OCI-M2 (cell line): ENCODE measurements at regions not wholly inside any gene's neighbourhood (a gene's known extent, or its start where the extent isn't known, plus 50 kb on each side); places are given as distances from the start of the nearest gene placed in this dataset.
A peak's percentile ranks its signal among the peaks of the same experiment; 100 is the strongest.
"Not testable (repeated sequence)": the region's sequence is repeated elsewhere in the genome, so short reads cannot be mapped to it uniquely, and the experiment has no call there.

ENCODE experiments used
- DNase-seq: peaks from one replicate; lab custom pipeline; 2025; ENCODE audit not compliant: unreplicated experiment; lab: John Stamatoyannopoulos, UW

DNA sequence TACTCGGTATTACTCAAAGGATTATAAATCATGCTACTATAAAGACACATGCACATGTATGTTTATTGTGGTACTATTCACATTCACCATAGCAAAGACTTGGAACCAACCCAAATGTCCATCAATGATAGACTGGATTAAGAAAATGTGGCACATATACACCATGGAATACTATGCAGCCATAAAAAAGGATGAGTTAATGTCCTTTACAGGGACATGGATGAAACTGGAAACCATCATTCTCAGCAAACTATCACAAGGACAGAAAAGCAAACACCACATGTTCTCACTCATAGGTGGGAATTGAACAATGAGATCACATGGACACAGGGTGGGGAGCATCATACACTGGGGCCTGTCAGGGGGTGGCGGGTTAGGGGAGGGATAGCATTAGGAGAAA is 130.5 kb upstream of the SLC1A3 start:
- DNase-seq: not testable (repeated sequence)

DNA sequence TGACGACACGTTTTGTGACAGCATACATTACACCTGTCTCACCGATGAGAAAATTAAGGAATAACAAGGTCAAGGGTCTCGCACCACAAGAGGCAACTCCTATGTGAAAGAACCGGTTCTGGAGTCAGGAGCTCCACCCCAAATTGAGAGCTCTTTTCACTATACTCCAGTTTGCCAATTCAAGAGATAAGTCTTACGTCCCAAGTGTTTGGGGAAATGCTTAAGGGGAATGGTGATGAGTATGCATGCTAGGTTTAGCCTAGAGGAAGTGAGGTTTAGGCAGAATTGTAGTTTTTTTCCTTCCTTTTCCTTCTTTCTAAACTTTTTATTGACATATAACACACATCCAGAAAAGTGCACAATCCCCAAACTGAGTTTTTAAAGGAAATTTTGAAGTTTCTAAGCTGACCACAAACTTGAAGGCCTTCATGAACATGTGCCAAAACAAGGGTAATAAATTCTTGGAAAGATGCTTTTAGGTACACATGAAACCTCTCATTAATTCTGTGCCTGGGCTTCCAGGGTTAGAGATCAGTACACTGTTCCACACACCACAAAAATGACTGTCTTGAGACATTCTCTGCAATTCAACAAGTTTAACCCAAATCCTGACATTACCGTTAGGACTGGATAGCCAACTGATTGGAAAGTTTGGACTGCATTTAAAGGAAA is 127.6 kb upstream of the SLC1A3 start:
- no peak for DNase-seq

DNA sequence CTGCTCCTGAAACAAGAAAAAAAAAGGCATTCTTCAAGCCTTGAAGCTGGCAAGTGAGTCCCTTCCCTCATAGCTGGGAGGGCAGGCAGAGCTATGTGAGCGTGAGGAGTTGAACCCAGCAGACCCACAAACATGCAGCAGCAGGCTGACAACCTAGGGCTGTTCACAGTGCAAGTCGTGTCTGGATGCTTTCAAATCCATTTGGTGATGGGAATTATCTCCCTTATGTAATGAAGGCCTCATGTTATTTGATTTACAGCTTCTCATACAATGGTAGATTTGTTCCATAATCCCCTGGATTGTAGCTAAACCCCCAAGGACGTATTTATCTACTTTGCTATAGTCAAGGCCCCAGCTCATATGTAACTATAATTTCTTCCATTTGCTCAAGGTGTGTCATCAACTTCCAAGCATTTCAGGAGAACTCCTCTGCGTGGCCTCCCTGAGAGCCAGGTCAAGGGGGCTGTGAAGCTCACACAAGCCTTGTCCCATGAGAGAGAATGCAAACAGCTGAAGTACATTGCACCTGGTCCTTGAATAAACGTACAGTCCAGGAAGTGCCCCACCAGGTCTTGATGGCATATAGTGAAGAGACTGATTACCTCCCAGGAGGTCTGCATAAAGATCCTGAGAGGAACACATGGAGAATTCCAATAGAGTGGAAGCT is 124.8 kb upstream of the SLC1A3 start:
- no peak for DNase-seq

DNA sequence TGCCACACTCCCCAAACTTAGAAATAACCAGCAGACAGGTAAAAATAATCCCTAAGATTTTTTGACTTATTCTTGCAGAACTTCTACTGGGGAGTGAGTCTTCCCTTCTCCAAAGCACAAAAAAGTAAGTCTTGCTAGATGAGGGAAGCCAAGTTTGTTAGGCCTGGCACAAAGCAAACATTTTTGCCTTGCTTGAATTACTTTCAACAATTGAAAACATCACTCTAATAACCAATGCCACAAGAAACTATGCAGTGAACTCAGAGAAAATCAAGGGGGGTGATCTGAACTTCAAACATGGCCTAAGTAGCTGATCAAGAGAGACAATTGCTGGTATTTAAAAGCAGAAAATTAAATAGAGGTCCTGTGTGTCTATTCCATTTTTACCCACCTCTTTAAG is 123.6 kb upstream of the SLC1A3 start:
- no peak for DNase-seq

DNA sequence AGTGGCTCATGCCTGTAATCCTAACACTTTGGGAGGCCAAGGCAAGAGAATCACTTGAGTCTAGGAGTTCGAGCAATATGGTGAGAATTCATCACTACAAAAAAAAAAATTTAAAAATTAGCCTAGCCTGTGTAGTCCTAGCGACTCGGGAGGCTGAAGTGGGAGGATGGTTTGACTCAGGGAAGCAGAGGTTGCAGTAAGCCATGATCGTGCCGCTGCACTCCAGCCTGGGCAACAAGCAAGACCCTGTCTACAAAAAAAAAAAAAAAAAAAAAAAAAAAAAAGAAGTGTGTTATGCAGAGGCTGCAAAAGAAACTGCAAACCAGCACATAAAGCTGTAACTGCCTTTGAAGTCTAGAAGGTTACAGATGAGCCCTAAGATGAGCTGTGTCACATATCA is 116.9 kb upstream of the SLC1A3 start:
- DNase-seq: no peak

DNA sequence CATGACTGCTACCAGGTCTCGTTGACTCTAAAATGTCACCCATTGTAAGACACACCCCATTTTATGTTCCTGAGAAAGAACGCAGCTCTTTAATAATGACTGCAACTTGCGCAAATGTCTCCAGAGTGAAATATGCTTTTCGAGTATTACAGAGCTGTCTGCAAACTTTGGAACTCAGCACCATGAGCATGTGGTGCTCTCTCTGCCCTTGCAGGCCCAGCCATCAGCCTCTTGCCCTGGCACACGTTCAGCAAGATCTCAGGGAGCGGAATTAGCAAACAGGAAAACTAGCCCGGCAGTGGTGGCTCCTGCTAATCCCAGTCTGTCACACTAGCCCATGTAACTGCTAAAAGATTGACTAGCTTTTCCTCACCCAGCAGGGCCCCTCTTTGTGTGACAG is 114.5 kb upstream of the SLC1A3 start:
- no peak for DNase-seq

DNA sequence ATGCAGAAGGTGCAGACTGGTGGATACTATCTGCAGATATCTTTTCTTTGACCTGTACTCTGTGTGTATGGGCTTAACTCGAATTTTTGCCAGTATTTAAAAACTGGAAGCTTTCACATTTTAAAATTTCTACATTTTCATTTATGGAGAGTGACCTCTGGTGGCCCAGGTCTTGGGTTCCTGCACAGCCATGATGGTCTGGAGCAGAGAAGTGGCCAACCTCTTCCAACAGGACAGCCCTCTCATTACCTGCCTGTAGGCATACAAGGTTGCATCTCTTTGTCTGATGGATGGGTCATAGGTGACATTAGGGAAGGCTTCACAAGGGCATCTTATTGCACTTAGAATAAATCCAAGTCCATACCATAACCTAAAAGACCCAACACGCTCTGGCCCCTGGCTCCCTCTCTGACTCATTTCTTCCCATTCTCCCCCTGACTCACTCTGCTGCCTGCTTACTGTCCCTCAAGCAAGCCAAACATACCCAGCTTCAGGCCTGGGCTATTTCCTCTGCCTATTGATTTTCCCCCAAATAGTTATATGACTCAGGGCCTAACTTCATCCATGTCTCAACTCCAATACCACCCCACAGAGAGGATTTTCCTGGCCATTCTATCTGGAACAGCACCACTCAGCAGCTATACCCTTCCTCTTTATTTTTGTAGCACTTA is 113.3 kb upstream of the SLC1A3 start:
- no peak for DNase-seq

DNA sequence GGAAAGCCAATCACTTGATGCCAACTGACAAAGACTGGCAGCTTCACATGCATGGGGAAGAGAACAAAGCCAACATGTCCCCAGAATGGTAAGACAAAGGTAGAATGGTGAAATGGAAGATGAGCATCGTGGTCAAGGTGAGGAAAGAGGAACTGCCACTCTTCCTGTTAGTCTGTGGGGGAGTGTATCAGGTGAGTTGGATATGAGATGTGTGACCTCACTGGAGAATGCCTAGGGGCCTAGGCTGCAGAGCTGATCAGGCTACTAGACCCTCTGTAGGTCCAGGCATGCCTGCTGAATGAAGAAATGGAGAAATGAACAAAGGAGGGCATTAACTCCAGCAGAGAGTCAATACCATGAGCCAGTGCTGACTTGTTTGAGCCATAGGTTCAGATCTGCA is 112.4 kb upstream of the SLC1A3 start:
- DNase-seq: no peak

DNA sequence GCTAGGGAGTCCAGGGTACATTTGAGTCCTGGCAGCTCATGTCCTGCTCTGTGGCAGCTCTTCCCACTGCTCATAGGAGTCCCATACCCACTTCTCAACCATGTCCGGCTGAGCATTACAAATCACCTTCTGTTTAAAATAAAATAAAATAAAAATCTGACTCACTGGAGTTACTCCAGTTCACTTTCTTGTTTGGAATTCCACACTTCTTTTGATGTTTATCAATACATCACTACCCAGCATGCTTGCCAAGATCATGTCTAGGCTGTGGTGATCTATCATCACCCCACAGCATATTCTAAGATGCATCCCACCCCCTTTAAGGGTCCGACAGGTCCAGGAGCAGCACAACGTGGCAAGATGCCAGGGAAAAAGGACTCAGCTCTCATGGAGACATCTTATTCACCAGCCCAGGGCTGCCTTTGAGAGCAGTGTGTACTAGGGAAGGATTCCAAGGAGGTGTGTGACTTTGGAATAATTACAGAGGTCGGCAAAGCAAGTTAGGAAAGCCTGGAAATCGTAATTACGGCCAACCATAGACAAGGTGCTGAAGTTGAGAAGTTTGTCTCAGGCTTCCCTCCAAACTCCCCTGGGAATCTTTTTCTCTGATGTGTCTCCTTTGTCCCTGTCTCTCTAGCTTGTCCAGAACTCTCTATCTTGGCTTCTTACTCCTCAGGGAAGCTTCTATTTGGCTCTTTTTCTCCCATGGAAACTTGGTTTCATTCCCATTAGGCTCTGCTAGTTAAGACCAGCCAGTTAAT is 111.4 kb upstream of the SLC1A3 start:
- DNase-seq: no peak

DNA sequence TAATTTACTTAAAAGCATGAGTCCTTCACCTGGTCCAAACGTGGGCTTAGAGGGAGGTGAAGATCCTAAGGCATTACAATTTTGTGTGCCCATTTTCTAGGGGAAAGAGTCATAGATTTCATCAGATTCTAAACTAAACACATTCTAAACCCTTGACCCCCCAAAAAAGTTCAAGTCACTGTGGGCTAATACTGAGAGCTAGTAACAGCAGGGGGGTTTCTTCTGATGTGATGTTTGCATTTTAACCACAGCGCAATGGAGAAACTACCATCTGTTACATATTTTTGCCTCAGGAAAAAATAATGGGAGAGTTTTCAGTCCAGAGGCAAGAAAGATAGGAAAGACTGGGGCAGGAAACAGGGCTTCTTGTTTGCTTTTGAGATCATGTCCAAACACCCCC is 110.8 kb upstream of the SLC1A3 start:
- no peak for DNase-seq

DNA sequence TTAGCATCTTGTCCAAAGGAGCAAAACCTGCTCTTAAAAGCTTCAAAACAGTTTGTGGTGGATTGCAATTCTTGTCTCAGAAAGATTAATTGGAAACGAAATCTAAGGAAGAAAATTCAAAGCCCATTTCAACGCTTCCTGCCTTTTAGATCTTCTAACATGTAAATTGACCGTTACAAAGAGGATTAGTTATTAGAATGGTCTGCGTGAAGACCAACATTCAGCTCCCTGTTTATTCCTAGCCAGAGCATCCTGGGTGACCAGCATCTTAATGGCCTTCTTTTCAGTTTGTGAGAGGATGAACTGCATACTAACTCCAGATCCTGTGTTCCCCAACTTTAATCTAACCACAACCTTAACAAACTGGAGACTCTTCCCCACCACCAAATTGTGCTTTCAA is 109.9 kb upstream of the SLC1A3 start:
- DNase-seq: no peak

DNA sequence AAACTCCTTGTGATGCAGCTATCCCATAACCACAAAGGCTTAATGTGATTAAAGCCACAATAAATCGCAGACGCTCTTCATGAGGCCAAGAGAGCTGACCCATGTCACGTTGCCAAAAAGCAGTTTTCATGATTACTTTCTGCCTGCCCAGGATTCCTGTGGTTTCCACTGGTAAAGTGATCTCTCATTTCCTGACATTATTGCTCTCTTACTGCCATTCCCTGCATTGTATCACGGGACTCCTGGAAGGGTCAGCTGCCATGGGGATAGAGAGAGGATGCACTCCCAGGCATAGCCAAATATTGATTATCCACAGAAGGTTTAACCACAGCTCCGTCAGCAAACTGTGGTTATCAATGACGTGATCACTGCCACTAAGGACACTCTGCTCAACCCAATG is 103.8 kb upstream of the SLC1A3 start:
- DNase-seq: no peak

DNA sequence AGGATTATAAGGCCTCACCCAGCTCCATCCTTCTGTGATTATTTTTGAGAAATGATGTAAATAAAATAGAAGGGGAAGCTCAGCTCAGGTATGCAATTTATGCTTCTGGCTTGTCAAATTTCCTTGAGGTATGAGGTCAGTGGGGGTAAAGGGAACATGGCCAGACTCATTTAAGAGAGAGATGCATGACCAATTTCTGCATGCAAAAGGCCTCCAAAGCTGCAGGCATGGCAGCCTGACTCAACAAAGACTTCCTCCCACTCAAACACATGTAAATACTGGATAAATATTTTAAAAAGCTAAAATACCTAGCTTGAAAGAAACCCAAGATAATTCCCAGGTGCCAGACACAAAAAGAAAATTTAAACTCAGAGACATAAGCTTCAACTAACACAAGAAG is 101.4 kb upstream of the SLC1A3 start:
- no peak for DNase-seq

DNA sequence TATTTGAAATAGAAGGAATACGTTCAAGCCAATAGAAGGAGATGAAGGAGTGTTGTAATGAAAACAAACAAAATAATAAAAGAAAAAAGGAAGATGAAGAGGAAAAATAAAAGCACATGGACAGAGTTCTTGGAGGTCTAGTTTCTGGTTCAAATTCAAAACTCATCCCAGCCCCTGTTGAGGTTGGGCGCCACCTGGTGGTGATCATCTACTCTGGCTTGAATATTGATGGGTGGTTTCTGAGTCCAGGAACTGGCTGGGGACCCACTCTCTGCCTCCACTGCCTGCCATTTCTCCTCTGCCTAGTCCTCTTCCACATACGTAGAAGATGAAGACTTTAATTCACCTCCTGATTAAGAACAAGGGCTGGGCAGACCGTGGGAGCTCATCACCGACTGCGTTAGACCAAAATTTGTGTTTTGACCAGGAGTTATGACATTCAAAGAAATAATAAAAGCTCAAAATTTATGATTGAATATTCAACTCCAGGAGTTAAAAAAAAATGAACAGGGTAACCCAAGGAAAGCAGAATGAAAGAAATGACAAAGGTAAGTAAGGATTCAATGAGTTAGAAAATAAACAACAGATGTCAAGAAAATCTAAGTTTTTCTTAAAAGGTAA is 99.0 kb upstream of the SLC1A3 start:
- DNase-seq: peak; percentile 1

DNA sequence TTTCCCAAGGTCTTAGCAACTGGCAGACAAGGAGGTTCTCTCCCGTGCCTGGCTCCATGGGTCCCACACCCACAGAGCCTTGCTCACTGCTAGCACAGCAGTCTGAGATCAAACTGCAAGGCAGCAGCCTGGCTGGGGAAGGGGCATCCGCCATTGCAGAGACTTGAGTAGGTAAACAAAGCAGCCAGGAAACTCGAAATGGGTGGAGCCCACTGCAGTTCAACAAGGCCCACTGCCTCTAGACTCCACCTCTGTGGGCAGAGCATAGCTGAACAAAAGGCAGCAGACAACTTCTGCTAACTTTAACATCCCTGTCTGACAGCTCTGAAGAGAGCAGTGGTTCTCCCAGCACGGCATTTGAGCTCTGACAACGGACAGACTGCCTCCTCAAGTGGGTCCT is 98.1 kb upstream of the SLC1A3 start:
- DNase-seq: not testable (repeated sequence)

DNA sequence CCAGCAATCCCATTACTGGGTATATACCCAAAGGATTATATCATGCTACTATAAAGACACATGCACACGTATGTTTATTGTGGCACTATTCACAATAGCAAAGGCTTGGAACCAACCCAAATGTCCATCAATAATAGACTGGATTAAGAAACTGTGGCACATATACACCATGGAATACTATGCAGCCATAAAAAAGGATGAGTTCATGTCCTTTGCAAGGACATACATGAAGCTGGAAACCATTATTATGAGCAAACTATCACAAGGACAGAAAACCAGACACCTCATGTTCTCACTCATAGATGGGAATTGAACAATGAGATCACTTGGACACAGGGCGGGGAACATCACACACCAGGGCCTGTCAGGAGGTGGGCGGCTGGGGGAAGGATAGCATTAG is 92.8 kb upstream of the SLC1A3 start:
- DNase-seq: not testable (repeated sequence)

DNA sequence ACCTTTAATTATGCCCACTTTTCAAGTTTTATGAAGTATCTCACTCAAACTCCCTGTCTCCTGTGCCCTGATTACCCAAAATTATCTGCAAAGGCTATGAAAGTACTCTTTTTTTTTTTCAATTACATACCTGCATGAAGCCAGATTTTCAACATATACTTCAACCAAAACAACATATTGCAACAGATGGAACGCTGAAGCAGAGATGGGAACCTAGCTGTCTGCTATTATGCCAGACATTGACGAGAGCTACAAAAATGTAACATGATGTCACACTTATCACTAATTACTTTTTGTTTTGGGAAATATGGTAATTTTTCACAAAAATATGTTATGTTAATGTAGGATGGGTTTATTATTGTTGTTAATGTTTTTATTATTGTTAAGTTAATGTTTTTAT is 86.5 kb upstream of the SLC1A3 start:
- no peak for DNase-seq

DNA sequence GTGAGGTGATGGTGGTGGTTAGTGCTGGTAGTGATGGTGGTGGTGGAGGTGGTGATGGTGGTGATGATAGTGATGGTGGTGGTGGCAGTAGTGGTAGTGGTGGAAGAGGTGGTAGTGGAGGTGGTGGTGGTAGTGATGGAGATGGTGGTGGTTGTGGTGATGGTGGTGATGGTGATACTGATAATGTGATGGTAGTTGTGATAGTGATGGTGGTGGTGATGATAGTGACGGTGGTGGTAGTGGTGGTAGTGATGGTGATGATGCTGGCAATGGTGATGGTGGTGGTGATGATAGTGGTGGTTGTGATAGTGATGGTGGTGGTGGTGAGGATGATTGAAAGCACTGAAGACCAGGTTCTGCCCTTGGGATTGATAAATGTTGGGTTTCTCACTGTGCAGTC is 85.2 kb upstream of the SLC1A3 start:
- no peak for DNase-seq

DNA sequence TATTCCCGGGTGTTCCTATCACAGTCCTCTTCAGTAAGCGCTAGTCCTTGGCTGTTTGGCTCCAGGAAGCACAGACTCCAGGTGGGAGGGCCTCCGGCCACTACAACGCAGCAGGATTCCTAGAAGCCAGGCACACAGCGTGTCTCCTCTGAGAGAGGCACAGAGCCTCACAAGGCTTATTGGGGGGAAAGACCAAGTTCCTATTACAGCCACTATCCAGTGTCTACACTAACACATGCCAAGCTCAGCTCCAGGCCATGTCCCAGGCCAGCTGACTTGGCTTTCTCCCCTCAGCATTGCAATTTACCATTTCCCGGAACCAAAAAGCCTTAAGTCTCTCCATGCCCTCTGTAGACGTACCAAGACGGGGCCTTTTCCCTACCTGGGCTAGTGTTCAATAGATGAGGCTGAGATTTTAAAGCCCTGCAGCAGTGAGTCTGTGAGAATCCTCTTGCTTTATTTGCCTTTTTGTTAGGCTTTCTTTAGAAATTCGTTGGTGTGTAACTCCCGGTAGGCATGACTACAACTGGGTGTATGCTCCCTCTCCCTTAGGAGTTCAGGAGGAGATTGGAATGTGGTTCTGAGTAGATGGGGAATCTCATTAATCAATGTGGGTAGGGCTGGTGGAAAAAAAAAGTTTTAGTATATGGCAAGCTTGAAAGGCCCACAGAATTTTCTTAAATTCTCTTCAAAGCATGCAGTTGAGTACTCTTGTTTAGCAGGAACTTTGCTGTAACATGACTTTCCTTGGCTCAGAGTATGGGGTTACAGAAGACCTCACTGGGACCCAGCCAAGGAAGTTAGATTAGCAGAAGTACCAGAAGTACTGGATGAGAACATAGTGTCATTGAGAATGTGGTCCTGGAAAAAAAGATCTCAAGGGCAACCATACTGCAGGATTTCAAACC is 84.3 kb upstream of the SLC1A3 start:
- no peak for DNase-seq

DNA sequence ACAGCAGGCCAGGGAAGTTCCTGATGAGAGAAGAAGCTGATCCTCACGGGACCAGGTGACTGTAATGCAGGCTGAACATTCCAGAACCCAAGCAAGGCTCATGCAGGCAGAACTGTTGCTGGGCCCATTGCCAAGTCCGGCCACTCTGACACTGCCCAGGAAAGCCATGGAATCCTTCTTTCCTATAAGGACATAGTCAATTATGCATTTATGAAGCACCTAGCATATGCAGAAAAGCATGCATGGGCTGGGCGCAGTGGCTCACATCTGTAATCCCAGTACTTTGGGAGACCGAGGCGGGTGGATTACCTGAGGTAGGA is 83.7 kb upstream of the SLC1A3 start:
- DNase-seq: no peak

DNA sequence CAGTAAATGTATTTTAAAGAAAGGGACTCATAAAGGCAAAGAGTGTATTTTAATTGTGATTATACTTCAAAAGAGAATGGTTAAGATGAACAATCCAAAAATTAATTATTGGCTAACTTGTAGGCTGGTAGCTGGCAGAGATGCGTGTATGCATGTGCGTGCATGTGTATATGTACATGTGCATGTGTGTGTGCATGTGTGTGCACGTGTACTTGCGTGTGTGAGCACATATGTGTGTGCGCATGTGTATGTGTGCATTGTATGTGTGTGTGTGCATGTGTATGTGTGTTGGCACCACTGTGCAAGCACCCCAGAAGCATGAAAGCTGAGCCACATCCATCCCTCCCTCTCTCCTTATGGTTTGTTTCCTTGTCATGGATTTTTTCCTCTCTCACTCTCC is 83.0 kb upstream of the SLC1A3 start:
- DNase-seq: no peak
